Islet precursor cell (in vitro differentiated cells): ENCODE measurements at regions not wholly inside any gene's neighbourhood (a gene's known extent, or its start where the extent isn't known, plus 50 kb on each side); places are given as distances from the start of the nearest gene placed in this dataset.
A peak's percentile ranks its signal among the peaks of the same experiment; 100 is the strongest.

Experiments used
- DNase-seq: peaks from one replicate; pipeline ENCODE4 v3.0.0-alpha.2; 2018

GRCh38 chr7:12741951-12742575 is 54.6 kb downstream of the ARL4A start:
- DNase-seq, result no peak

GRCh38 chr7:12746211-12746610 is 58.8 kb downstream of the ARL4A start:
- no peak for DNase-seq

- DNase-seq, result no peak
These were observed 60.4 kb downstream of the ARL4A start for GRCh38 chr7:12747687-12748306.

GRCh38 chr7:12749069-12749468 is 61.6 kb downstream of the ARL4A start:
- DNase-seq, result no peak

- no peak for DNase-seq
These were observed 62.3 kb downstream of the ARL4A start for GRCh38 chr7:12749746-12750145.

- DNase-seq, result no peak
These were observed 64.3 kb downstream of the ARL4A start for GRCh38 chr7:12751764-12752163.

GRCh38 chr7:12754179-12754578 is 66.7 kb downstream of the ARL4A start:
- DNase-seq, result peak; percentile 49

- DNase-seq, result no peak
These were observed 69.4 kb downstream of the ARL4A start for GRCh38 chr7:12756821-12757220.

GRCh38 chr7:12757443-12757842 is 70.0 kb downstream of the ARL4A start:
- no peak for DNase-seq

- DNase-seq, result no peak
These were observed 71.7 kb downstream of the ARL4A start for GRCh38 chr7:12759151-12759550.

GRCh38 chr7:12761111-12761510 is 73.7 kb downstream of the ARL4A start:
- no peak for DNase-seq

- no peak for DNase-seq
These were observed 74.3 kb downstream of the ARL4A start for GRCh38 chr7:12761691-12762090.

- DNase-seq, result no peak
These were observed 77.0 kb downstream of the ARL4A start for GRCh38 chr7:12764458-12764891.

GRCh38 chr7:12765431-12766100 is 78.1 kb downstream of the ARL4A start:
- no peak for DNase-seq

GRCh38 chr7:12766416-12766815 is 79.0 kb downstream of the ARL4A start:
- no peak for DNase-seq

GRCh38 chr7:12768948-12769347 is 81.5 kb downstream of the ARL4A start:
- DNase-seq, result peak; percentile 52

GRCh38 chr7:12769444-12769843 is 82.0 kb downstream of the ARL4A start:
- no peak for DNase-seq

GRCh38 chr7:12770227-12770975 is 83.0 kb downstream of the ARL4A start:
- no peak for DNase-seq

GRCh38 chr7:12771378-12771877 is 84.0 kb downstream of the ARL4A start:
- DNase-seq, result peak; percentile 60

GRCh38 chr7:12772768-12773167 is 85.3 kb downstream of the ARL4A start:
- DNase-seq, result no peak

GRCh38 chr7:12777257-12777656 is 89.8 kb downstream of the ARL4A start:
- no peak for DNase-seq

- DNase-seq, result no peak
These were observed 92.5 kb downstream of the ARL4A start for GRCh38 chr7:12779947-12780346.

GRCh38 chr7:12783421-12784095 is 96.1 kb downstream of the ARL4A start:
- no peak for DNase-seq
